ENCODE measurements at regions not wholly inside any gene's neighbourhood (a gene's known extent, or its start where the extent isn't known, plus 50 kb on each side); places are given as distances from the start of the nearest gene placed in this dataset.

DNA sequence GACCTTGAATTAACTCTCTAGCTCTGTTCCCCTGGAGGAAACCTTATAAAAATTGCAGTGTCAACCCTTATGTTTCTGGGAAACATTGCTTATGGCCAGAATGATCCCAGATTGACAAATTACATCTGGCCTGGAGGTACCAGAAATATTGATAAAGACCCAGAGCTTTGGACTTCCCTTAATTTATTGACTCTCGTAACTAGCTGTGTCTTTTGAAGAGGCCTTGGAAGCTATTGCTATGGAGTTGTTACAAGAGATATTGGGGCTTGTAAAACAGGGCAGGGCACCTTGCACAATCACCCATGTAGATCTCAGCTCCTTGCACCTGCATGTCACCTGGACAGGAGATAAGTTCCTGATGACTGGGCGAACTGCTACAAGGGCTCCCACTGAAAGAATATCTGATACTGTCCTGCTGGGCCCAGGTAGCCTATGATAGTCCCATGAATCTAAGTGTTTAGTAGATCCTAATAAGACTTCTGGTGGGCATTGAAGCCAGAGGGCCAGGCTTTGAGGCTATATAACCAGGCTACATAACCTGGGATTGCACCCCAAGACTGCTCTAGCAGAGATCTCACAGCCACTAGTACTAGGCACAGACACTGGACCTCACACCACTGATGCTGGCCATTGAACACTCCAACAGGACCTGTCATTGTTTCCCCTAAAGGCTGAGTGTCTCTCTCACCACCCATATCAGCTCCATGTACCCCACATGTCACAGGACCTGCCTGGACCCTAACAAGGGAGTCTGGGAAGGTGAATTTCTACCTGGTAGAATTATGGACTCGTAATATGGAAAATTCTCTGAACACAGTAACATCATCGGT, 135.7 kb upstream of the PWP1 start:
- no peak for TF ChIP-seq NRF1 (IDR thresholded peaks at IDR 0.05; ENCODE audit: low read depth, low read length)
- no peak for TF ChIP-seq TAF1 (IDR thresholded peaks at IDR 0.05; ENCODE audit: low read depth, low read length)
- TF ChIP-seq HDAC6 (IDR thresholded peaks at IDR 0.05; ENCODE audit: low read depth, low read length), result no peak
- TF ChIP-seq SUZ12 (IDR thresholded peaks at IDR 0.05; ENCODE audit: low read length), result no peak
- TF ChIP-seq SP2 (IDR thresholded peaks at IDR 0.05; ENCODE audit: low read length), result no peak

All from H1 (cell line).